ENCODE measurements at regions not wholly inside any gene's neighbourhood (a gene's known extent, or its start where the extent isn't known, plus 50 kb on each side); places are given as distances from the start of the nearest gene placed in this dataset.
A peak's percentile ranks its signal among the peaks of the same experiment; 100 is the strongest.
"Not testable (repeated sequence)": the region's sequence is repeated elsewhere in the genome, so short reads cannot be mapped to it uniquely, and the experiment has no call there.

DNA sequence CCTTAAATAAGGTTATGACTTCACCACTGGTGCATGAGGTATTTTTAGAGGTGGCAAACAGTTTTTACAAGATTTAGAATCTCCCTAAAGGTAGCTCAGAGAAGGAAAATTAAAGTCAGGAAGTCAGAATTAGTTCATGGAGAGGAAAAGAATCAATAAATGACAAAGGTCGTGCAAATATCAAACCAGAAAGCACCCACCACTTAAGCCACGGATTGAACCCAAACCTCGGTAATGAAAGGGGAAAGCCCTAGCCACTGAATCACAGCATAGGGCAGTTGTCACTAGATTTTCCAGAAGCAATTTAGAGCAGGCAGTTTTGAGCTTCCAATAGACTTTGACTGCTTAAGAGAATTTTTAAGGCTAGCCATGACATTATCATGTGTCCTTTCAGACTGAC is 1590.4 kb downstream of the SLITRK1 start:
- intact Hi-C loops (cut with DNase I): no loop called here

DNA sequence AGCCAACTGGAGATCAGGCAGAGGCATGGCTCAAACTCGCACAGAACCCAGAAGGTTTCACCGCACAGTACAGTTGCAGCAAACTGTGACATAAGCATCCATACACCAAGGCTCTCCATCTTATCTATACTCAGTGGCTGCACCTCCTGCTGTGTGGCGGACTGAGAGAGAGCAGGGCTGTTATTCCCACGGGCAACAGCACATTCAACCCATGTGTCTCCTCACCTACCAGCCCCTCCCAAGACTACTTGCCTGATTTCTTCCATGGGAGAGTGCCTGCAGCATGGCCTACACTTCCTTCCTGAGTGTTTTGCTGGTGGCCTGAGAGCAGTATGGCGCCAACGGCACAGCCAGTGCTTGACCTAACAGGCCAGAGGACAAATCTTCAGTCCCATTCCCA is 1606.6 kb downstream of the SLITRK1 start:
- intact Hi-C loops (cut with DNase I): no loop called here
- no peak for DNase-seq

More for the DNA sequence above, 1590.4 kb downstream of the SLITRK1 start:
- DNase-seq: no peak

DNA sequence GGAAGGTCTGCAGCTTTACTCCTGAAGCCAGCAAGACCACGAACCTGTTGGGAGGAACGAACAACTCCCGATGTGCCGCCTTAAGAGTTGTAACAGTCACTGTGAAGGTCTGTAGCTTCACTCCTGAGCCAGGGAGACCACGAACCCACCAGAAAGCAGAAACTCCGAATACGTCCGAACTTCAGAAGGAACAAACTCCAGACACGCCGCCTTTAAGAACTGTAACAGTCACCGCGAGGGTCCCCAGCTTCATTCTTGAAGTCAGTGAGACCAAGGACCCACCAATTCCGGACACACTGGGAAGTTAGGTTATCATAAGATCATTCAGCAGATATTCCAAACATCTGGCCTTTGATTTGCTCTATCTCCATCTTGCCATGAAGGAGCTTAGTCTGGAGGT is 1623.0 kb downstream of the SLITRK1 start:
- intact Hi-C loops (cut with DNase I): no loop called here
- no peak for DNase-seq

DNA sequence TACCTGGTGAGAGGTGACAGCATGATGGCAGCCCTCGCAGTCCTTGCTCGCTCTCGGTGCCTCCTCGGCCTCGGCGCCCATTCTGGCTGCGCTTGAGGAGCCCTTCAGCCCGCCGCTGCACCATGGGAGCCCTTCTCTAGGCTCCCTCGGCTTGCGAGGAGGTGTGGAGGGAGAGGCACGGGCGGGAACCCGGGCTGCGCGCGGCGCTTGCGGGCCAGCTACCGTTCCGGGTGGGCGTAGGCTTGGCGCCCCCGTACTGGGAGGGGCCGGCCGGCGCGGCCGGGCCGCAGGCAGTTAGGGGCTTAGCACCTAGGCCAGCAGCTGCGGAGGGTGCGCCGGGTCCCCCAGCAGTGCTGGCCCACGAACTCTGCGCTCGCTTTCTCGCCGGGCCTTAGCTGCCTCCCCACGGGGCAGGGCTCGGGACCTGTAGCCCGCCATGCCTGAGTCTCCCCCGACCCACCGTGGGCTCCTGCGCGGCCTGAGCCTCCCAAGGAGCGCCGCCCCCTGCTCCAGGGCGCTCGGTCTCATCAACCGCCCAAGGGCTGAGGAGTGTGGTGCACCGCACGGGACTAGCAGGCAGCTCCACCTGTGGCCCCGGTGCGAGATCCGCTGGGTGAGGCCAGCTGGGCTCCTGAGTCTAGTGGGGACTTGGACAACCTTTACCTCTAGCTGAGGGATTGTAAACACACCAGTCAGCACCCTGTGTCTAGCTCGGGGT is 1624.3 kb downstream of the SLITRK1 start:
- no peak for DNase-seq
- intact Hi-C loops (cut with DNase I): no loop called here

DNA sequence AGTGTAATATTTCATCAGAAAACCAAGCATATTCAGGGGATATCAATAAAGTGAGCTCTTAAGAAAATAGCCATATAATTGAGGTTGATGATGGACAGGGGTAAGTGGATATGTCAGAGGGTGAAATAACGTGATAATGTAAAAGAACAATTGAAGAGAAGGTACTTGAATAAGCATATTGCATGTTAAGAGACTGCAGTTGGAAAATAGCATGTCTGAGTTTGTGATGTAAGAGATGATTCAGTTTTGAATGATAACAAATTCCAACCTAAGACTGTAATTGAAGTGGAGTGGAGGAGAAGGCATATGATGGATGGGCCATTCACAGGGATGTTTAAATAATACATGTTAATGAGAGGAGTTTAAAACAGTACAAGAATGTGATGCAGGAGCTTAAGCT is 1633.5 kb downstream of the SLITRK1 start:
- intact Hi-C loops (cut with DNase I): no loop called here
- no peak for DNase-seq

DNA sequence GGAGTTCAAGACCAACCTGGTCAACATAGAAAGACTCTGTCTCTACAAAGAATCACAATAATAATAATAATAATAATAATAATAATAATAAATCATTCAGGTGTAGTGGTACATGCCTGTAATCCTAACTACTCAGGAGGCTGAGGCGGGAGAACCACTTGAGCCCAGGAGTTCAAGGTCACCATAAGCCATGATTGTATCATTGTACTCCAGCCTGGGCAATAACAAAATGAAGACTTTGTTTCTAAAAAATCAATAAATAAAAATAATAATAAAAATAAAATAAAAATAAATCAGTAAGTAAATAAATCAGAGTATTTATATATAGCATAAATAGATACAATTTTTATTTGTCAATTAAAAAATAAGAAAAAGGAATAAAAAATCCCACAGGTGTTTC is 1636.4 kb downstream of the SLITRK1 start:
- intact Hi-C loops (cut with DNase I): no loop called here
- DNase-seq: no peak

DNA sequence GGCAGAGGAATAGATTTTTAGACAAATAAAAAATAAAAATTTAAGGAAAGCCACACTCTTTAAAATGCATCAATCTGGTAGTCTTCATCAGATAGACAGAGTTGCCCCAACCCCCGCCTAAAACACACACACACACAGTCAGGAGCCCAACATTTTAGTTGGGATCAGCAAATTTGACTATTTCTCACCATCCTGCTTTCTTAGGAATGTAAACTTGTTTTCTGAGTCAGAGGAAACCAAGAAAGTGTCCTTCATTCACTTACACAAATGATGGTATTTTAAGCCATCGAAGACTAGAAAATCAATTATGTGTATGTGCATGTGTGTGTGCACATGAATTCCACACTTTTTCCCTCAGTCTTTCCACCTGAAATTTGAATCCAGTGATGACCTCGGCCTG is 1657.5 kb downstream of the SLITRK1 start:
- intact Hi-C loops (cut with DNase I): no loop called here
- DNase-seq: no peak

DNA sequence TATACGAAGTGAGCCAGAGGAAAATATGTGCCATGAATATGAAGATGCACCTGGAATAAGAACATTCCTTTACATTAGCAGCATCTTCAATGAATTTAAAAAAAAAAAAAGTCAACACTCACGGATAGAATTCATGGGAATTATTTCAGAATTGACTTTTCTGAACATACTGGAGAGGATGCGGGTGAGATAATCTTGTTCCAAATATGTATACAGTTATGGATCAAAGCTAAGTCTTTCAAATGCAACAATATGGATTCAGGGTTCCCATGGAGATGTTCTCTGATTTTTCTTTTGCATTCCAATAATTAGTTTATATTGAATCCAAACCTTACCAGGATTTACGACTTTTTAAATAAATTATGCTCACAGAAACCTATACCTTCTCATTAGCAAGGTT is 1660.7 kb downstream of the SLITRK1 start:
- no peak for DNase-seq
- intact Hi-C loops (cut with DNase I): no loop called here

DNA sequence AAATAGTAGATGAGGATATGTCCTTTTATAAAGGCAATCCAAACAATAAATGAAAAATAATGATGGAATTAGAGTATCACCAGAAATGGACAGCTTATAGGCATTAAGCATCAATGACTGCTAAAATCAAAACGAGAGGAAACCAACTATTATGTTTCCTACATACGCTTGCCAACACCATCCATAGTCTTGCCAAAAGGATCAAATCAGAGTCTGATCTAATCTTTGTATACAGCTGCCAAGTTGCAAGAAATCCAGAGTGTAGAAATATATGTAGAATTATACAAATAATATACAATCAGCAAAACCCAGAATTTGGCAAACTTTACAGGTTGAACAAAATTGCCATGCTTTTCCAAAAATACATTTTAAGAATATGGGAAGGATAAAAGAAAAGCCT is 1661.6 kb downstream of the SLITRK1 start:
- DNase-seq: no peak
- intact Hi-C loops (cut with DNase I): no loop called here

DNA sequence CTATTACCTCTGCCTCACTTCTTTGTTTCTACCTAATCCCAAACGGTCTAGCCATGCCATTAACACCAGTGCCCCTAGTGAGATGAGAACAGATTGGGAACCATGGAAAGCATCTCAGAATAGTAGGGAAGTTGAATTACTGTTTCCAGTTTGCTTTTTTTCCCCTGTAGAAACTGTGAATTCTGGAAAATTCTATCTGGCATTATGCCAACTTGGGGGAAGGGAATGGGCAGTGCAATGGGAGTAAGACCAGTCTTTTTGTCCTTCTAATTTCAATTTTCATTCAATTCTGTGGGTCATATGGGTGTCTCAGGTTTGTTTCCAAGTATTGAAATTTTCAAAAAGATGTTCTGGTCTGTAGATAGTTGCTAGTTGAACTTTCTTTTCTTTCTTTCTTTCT is 1666.1 kb downstream of the SLITRK1 start:
- intact Hi-C loops (cut with DNase I): no loop called here

DNA sequence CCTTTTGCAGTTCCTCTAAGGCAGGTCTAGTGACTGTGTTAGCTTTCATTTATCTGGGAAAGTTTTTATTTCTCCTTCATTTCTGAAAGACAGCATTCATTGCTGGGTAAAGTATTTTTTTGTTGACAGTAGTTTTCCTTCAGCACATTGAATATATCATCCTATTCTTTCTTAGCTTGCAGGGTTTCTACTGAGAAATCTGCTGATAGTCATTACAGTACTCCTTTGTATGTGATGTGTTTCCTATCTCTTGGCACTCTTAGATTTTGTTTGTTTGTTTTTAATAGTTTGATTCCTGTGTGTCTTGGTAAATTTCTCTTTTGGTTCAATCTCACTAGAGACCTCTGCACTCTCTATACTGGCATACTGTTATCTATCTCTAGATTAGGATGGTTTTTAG is 1667.9 kb downstream of the SLITRK1 start:
- no peak for DNase-seq

More for the DNA sequence above, 1666.1 kb downstream of the SLITRK1 start:
- DNase-seq: no peak

DNA sequence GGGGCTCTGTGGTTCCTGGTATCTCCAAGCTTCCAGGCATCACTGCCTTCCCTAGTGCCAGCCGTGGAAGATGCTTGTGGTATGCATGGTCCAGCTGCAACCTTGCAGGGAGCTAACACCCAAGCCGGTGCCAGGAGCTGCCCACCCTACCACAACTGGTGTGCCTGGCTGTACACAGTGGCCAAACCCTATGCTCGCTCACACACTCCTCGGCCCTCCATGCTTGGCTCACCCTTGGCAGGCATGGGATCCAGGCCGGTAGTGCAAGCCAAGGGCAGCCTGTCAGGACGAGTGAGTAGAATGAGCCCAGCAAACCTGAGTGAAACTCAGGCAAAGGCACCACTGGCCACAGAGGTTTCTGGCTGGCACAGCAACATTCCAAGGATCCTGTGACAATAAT is 1676.0 kb downstream of the SLITRK1 start:
- no peak for DNase-seq
- intact Hi-C loops (cut with DNase I): no loop called here

More for the DNA sequence above, 1667.9 kb downstream of the SLITRK1 start:
- intact Hi-C loops (cut with DNase I): no loop called here

DNA sequence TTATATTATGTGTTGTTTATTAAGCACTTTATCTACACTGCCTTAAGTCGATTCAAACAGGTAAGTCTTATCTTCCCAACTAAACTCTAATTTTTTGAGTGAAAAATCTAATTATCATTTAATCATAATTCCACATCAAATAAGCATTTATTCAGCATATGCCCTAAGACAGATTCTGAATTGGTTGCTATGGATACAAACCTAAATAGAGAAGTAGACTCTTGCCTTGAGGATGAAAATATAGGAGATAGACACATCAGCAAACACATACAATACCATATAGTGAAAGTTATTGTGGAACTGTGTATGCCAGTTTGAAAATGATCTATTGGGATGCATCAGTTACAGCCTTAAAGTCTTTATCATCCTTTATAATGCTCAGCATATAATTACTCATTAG is 1679.9 kb downstream of the SLITRK1 start:
- DNase-seq: no peak
- intact Hi-C loops (cut with DNase I): no loop called here

DNA sequence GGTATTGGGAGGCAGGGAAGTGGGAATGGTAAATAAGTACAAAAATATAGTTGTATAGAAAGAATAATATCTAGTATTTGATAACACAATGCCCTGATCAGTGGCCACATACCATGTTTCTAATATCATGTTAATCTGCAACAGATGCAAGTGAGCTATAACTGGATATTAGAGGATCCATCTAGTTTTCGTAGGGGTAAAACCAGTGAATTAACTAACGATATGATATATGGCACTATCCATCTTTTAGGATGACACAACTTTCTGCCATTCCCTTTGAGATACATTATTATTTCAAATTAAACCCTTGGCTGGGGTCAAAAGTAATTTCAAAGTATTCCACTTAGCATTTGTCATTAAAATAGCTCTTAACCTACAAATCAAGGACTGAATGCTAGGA is 1686.2 kb downstream of the SLITRK1 start:
- DNase-seq: no peak
- intact Hi-C loops (cut with DNase I): no loop called here

DNA sequence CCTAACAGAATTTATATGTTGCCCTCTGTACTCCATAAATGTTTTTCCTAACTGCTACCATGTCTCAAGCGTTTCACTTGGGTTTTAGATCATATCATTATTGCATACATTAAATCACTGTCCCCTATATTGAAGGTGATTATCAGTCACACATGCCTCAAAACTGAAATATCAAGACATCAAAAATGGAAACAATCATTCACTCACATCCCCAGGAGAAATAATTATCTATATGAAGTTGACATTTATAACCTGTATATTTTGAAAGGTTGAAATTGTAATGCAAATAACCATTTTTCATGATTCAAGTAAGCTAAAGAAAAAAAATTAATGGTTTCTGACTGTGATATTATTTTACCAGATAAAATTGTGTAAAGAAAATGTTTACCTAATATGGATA is 1695.0 kb downstream of the SLITRK1 start:
- DNase-seq: no peak
- intact Hi-C loops (cut with DNase I): no loop called here

DNA sequence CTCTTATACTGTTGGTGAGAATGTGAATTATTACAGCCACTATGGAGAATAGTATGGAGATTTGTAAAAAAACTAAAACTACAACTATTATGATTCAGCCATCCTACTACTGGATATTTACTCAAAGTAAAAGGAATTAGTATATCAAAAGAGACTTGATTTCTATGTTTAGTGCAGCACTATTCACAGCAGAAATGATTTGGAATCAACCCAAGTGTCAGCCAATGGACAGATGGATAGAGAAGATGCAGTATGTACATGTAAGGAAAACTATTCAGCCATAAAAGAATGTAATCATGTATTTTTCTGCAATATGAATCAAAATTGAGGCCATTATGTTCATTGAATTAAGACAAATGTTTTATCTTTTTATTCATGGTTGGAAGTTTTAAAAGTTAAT is 1705.5 kb downstream of the SLITRK1 start:
- intact Hi-C loops (cut with DNase I): no loop called here
- DNase-seq: no peak

DNA sequence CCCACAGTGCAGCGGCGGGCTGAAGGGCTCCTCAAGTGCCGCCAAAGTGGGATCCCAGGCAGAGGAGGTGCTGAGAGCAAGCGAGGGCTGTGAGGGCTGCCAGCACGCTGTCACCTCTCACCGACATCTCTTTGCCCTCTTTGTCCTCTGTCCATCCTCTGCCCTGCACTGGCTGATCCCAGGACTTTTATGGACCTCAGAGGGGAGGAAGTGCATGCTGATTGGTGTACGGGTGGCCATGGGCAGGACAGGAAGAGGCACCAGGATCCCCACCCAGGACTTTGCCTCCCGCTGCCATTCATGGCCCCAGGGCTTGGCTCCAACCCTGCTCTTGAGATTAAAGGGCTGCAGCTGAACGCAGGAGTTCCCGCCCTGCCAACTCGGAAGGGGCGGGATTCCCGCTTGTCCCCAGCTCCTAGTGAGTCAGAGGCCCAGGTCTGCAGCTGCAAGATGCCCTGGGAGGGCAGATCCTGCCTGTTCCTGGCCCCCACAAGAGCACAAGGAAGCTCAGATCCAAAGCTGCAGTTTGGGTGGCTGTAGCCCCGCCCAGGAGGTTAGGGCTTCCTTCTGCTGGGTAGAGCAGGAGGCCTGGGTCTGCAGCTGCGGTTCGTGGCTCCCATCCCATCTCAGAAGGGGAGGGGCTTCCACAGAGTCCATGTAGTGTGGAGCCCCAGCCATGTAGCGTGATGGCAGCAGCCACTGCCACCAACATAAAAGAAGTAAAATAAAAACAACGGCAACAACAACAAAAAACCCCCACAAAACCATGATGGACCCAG is 1716.7 kb downstream of the SLITRK1 start:
- intact Hi-C loops (cut with DNase I): no loop called here
- DNase-seq: peak in 1 of 42 donors; percentile 30

DNA sequence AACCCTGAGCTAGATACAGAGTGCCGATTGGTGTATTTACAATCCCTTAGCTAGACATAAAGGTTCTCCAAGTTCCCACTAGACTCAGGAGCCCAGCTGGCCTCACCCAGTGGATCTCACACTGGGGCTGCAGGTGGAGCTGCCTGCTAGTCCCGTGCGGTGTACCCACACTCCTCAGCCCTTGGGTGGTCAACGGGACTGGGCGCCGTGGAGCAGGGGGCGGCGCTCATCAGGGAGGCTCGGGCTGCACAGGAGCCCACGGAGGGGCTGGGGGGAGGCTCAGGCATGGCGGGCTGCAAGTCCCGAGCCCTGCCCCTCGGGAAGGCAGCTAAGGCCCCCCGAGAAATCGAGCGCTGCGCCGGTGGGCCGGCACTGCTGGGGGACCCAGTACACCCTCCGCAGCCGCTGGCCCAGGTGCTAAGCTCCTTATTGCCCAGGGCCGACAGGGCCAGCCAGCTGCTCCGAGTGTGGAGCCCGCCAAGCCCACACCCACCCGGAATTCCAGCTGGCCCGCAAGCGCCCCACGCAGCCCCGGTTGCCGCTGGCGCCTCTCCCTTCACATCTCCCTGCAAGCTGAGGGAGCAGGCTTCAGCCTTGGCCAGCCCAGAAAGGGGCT is 1717.4 kb downstream of the SLITRK1 start:
- intact Hi-C loops (cut with DNase I); DNase-seq: not testable (repeated sequence)

DNA sequence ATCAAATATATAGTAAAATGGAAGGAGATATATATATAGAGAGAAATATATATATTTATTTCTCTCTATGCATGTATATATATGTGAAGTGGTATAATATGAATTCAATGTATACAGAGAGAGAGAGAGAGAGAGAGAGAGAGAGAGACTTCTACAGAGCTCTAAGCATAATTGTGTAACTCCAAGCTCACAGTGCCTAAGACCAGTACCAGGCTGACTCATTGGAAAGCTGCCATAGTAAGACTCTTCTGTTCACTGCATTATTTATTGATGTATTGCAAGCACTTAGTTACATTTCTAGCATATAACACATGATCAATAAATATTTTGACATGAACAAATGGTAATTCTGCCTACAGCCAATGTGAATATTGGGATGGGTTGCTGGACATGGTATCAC is 1734.7 kb downstream of the SLITRK1 start:
- intact Hi-C loops (cut with DNase I): no loop called here
- no peak for DNase-seq

DNA sequence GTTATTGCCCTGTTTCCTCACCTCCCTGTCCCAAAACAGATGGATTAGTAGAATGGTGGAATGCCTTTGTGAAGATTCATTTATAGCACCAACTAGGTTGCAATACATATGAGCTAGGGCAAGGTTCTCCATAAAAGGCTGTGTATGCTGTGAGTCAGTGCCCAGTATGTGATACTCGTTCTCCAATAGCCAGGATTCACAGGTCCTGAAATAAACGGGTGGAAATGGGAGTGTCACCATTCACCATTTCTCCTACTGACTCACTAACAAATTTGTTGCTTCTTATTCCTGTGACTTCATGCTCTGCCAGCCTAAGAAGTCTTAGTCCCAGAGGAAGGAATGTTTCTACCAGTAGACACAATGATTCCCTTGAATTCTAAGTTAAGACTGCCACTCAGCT is 1745.4 kb downstream of the SLITRK1 start:
- intact Hi-C loops (cut with DNase I): no loop called here
- DNase-seq: no peak
